Mucosa of descending colon (tissue), 3 donors: ENCODE measurements at regions not wholly inside any gene's neighbourhood (a gene's known extent, or its start where the extent isn't known, plus 50 kb on each side); places are given as distances from the start of the nearest gene placed in this dataset.
"Not testable (repeated sequence)": the region's sequence is repeated elsewhere in the genome, so short reads cannot be mapped to it uniquely, and the experiment has no call there.

ENCODE experiments used
- ATAC-seq: fragments of 200-7000 bp; cut with Tn5 transposase; one replicate; pipeline ENCODE4 v1.9.1; 2020; ENCODE audit warnings: mild to moderate bottlenecking, moderate library complexity
- DNase-seq, 3 donors: peaks; one replicate each; pipeline ENCODE4 v3.0.0-alpha.2; 2020
- H3K36me3 ChIP-seq: fragments of 200-600 bp; one replicate; pipeline ENCODE4 v1.8.0; 2021; ENCODE audit warnings: low read depth, mild to moderate bottlenecking
- H3K4me1 ChIP-seq: fragments of 200-600 bp; one replicate; pipeline ENCODE4 v1.8.0; 2021; ENCODE audit warnings: low read depth, mild to moderate bottlenecking
- H3K4me3 ChIP-seq: fragments of 200-600 bp; one replicate; pipeline ENCODE4 v1.8.0; 2021; ENCODE audit warnings: mild to moderate bottlenecking
- H3K9me3 ChIP-seq: fragments of 200-600 bp; one replicate; pipeline ENCODE4 v1.8.0; 2021; ENCODE audit warnings: mild to moderate bottlenecking
- intact Hi-C, 2 donors: fragments of 100-400 bp; cut with DNase I in 1 of 2; cut with micrococcal nuclease in 1 of 2; formaldehyde crosslinking; loops; one replicate each; pipeline versions ENCODE4 v1.11.0 to v1.11.1; 2022; cut with DNase I, micrococcal nuclease
- TF ChIP-seq, protein P1 (sequence below): fragments of 200-600 bp; IDR thresholded peaks from one replicate; pipeline ENCODE4 v1.8.0; 2022; ENCODE audit warnings: antibody characterized with exemption, mild to moderate bottlenecking
- donor health status: DM: no; HTN: no; CAD: no; lungs with moderate emphysema.
- donor health status: DM: no; HTN: no; CAD: no.
- donor health status: DM: no; HTN: yes; CAD: no.

DNA sequence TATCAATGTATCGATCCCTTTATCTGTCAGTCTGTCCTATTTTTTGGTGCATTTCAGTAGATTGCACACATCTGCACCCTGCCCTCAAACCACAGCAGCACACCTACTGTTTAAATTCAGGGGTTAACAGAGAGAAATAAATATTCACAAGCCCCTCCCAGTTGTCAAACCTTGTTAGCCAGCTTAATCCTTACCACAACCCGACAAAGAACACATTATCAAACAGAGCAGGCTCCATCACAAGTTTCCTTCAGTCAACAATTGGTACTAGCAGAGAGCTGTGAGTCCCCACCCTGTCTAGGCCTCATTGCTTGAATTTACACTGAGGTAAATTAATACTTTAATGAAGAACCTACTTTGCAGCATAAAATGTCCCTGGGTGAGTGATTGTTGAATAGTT is 249.8 kb downstream of the FNDC1 start:
- H3K4me3 ChIP-seq, result no peak overlapping the region
- ATAC-seq, result no peak
- TF ChIP-seq, protein P1, sequence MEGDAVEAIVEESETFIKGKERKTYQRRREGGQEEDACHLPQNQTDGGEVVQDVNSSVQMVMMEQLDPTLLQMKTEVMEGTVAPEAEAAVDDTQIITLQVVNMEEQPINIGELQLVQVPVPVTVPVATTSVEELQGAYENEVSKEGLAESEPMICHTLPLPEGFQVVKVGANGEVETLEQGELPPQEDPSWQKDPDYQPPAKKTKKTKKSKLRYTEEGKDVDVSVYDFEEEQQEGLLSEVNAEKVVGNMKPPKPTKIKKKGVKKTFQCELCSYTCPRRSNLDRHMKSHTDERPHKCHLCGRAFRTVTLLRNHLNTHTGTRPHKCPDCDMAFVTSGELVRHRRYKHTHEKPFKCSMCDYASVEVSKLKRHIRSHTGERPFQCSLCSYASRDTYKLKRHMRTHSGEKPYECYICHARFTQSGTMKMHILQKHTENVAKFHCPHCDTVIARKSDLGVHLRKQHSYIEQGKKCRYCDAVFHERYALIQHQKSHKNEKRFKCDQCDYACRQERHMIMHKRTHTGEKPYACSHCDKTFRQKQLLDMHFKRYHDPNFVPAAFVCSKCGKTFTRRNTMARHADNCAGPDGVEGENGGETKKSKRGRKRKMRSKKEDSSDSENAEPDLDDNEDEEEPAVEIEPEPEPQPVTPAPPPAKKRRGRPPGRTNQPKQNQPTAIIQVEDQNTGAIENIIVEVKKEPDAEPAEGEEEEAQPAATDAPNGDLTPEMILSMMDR, result no peak

DNA sequence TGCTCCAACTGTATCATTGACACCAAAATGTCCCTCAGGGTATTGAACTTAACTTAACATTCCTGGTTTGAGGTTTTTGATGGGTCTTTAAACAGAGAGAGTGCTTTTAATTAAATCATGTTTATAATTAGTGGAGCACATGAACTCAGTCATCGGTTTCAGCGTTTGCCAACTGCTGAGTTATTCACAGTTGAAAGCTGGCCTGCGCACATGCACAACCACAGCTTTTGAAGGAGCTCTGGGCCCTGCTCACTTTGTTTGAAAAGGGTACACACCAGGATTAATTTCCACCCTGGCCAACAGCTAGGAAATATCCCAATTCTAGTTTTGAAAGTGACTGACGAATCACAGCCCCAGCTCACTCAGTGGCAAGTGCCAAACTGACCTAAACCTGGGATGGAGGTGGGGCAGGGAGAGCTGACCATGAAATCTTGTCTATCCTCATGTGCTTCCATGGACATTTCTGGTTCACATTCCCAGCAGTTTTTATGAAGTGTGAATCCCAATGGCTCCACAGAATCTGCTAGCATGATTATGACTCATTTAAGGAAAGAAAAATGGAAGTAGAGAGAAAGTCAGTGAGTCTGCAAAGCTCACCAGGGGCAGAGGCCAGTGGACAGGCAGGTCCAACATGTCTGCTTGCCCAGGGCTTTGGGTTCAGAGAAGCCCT is 247.8 kb downstream of the FNDC1 start:
- ATAC-seq, result no peak
- intact Hi-C loops, result no loop called here
- TF ChIP-seq, protein P1, result no peak
- H3K9me3 ChIP-seq, result peaks cover 5% of the 10 kb centered on the region
- no peaks in the 10 kb centered on the region for H3K4me1 ChIP-seq
- no peak for DNase-seq
- no peak overlapping the region for H3K4me3 ChIP-seq
- H3K36me3 ChIP-seq, result no peaks in the 10 kb centered on the region

More for the DNA sequence above, 249.8 kb downstream of the FNDC1 start:
- no peaks in the 10 kb centered on the region for H3K4me1 ChIP-seq
- H3K9me3 ChIP-seq, result peaks cover 5% of the 10 kb centered on the region
- intact Hi-C loops, result no loop called here
- no peaks in the 10 kb centered on the region for H3K36me3 ChIP-seq
- no peak for DNase-seq

DNA sequence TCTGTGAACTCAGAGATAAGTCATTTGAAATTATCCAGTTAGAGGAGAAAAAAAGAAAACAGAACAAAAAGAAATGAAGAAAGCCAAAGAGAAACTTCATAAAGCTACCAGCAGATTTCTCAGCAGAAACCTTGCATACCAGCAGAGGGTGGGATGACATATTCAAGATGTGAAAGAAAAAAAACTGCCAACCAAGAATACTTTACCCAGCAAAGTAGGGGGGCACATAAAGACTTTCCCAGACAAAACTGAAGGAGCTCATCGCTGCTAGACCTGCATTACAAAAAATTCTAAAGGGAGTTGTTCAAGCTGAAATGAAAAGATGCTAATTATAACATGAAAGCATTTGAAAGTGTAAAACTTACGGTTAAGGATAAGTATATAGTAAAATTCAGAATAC is 246.3 kb downstream of the FNDC1 start:
- ATAC-seq, result no peak
- Histone ChIP-seq H3K4me1 (no peaks in the 10 kb centered on the region), H3K9me3 (peaks cover 5% of the 10 kb centered on the region), H3K36me3 (no peaks in the 10 kb centered on the region), H3K4me3 (no peak overlapping the region)
- TF ChIP-seq, protein P1, result no peak
- no peak for DNase-seq
- intact Hi-C loops, result no loop called here

DNA sequence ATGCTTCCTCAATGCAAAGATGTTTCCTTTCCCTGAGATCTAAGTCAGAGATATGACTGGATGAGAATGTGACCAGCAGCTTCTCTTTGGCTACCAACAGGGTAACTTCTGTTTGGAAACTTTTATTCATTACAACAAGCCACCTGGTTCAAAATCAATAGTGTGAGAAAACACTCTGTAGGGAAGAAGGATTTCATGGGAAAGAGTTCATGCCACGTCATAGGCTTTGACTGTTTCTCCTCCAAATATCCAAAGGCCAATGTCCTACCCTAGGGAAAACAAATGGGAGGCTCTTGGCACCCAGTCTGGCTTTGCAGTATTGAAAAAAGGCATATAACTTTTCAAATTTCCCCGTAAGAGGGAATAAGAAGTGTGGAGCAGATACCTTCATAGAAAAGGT is 245.5 kb downstream of the FNDC1 start:
- Histone ChIP-seq H3K4me1 (no peaks in the 10 kb centered on the region), H3K9me3 (peaks cover 5% of the 10 kb centered on the region), H3K4me3 (no peak overlapping the region), H3K36me3 (no peaks in the 10 kb centered on the region)
- DNase-seq (no peak), ATAC-seq (no peak)
- intact Hi-C loops, result no loop called here
- TF ChIP-seq, protein P1, result no peak

DNA sequence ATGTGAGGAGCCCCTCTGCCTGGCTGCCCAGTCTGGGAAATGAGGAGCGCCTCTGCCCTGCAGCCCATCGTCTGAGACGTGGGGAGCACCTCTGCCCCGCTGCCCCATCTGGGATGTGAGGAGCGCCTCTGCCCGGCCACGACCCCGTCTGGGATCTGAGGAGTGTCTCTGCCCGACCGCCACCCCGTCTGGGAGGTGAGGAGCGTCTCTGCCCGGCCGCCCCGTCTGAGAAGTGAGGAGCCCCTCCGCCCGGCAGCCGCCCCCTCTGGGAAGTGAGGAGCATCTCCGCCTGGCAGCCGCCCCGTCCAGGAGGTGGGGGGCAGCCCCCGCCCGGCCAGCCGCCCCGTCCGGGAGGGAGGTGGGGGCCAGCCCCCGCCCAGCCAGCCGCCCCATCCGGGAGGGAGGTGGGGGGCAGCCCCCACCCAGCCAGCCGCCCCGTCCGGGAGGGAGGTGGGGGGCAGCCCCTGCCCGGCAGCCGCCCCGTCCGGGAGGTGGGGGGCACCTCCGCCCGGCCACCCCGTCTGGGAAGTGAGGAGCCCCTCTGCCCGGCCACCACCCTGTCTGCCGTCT is 238.1 kb downstream of the FNDC1 start:
- H3K9me3 ChIP-seq, ATAC-seq, intact Hi-C loops, H3K4me3 ChIP-seq, H3K4me1 ChIP-seq, DNase-seq, H3K36me3 ChIP-seq: not testable (repeated sequence)

DNA sequence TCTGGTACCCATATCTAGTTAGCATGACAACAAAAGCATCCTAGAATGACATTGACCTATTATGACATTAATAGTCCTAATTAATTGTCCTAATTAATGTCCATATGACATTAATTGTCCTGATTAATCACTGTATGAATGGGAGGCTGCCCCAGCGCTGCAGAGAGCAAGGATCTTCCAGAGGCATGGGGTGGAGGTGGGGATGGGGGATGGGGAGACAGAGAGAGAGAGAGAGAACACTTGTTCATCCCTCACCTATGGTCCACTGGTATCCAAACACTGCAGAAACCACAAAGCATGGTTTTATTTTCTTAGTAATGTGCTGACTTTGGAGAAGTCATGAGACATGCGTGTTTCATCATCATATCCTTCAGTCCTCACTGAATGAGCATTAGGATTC is 235.1 kb downstream of the FNDC1 start:
- Histone ChIP-seq H3K4me1 (no peaks in the 10 kb centered on the region), H3K4me3 (no peak overlapping the region), H3K9me3 (no peaks in the 10 kb centered on the region), H3K36me3 (no peaks in the 10 kb centered on the region)
- intact Hi-C loops, result no loop called here
- ATAC-seq (no peak), DNase-seq (no peak)
- TF ChIP-seq, protein P1, result no peak
